HEK293T (cell line): ENCODE measurements at regions not wholly inside any gene's neighbourhood (a gene's known extent, or its start where the extent isn't known, plus 50 kb on each side); places are given as distances from the start of the nearest gene placed in this dataset.

Source experiments
- ARNT ChIP-seq: fragments of 450-650 bp; IDR thresholded peaks from 2 replicates; pipeline ENCODE4 v1.6.1; 2017; ENCODE audit warnings: mild to moderate bottlenecking
- ELF4 ChIP-seq: fragments of 450-650 bp; IDR thresholded peaks from 2 replicates; pipeline ENCODE4 v1.6.1; 2017; ENCODE audit warnings: antibody characterized with exemption
- FOXA1 ChIP-seq: fragments of 450-650 bp; IDR thresholded peaks from 2 replicates; pipeline ENCODE4 v1.6.1; 2016; ENCODE audit warnings: mild to moderate bottlenecking
- FOXK2 ChIP-seq: fragments of 450-650 bp; IDR thresholded peaks from 2 replicates; pipeline ENCODE4 v1.6.1; 2016; ENCODE audit warnings: mild to moderate bottlenecking
- L3MBTL2 ChIP-seq: fragments of 450-650 bp; conservative IDR thresholded peaks from 2 replicates; pipeline ENCODE4 v1.6.1; 2016; ENCODE audit warnings: mild to moderate bottlenecking
- NFRKB ChIP-seq: fragments of 450-650 bp; IDR thresholded peaks from 2 replicates; pipeline ENCODE4 v1.6.1; 2016; ENCODE audit warnings: mild to moderate bottlenecking, moderate library complexity
- SP1 ChIP-seq: fragments of 450-650 bp; IDR thresholded peaks from 2 replicates; pipeline ENCODE4 v1.6.1; 2017
- SUZ12 ChIP-seq: fragments of 450-650 bp; IDR thresholded peaks from 2 replicates; pipeline ENCODE4 v1.6.1; 2016; ENCODE audit warnings: mild to moderate bottlenecking
- TARDBP ChIP-seq: fragments of 450-650 bp; IDR thresholded peaks from 2 replicates; pipeline ENCODE4 v1.6.1; 2016
- ZNF384 ChIP-seq: fragments of 450-650 bp; IDR thresholded peaks from 2 replicates; pipeline ENCODE4 v1.6.1; 2016

- TF ChIP-seq TARDBP (no peak), FOXK2 (no peak), FOXA1 (no peak), ZNF384 (no peak), L3MBTL2 (no peak), ARNT (no peak), SUZ12 (no peak), SP1 (no peak), NFRKB (no peak), ELF4 (no peak)
Observed at GRCh38 chr5:100276071-100276470, 259.1 kb upstream of the FAM174A start.
